ENCODE measurements at regions not wholly inside any gene's neighbourhood (a gene's known extent, or its start where the extent isn't known, plus 50 kb on each side); places are given as distances from the start of the nearest gene placed in this dataset.

DNA sequence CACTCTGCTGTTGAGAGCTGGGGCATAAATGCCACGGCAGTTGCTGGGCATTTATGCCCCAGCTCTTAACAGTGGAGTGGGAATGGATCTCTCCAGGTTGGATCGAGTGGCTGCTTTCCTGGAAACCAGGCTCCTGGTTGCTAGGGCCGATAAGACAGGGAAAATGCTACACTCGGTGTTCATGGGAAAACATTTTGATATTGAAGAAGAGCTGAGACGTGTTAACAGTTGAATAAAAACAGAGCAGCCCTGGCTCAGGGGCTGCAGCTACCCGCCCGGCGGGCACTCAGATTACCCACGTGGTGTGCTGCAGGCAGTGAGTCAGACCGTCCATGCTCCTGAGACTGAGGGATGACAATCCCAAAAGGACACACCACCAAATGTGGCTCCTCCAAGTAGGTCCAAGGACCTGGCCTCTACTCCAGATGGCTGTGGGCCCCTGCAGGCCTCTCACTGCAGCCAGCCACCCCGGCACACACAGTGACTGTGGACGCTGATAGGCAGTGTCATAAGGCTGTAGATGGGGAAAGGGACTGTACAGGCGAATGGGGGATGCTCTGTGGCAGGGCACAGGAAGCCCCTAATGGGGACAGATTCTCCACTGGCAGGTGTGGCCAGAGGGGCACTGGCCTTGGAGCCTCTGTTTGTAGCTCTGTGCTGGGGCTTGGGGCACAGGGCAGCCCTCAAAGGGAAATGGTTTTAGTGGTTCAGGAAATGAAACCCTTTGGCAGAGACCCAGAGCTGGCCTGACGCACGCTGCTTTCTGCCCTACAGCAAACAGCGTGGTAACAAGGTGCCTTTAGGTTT lies 237.8 kb downstream of the LY86 start:
- TF ChIP-seq ISL1 (CRISPR knock-in tag; IDR thresholded peaks at IDR 0.05) (no peak), BACH2 (CRISPR knock-in tag; IDR thresholded peaks at IDR 0.05; ENCODE audit: borderline replicate concordance) (no peak), ESRRG (CRISPR knock-in tag; IDR thresholded peaks at IDR 0.05) (no peak), SNAI2 (CRISPR knock-in tag; IDR thresholded peaks at IDR 0.05) (no peak), ZFP30 (CRISPR knock-in tag; IDR thresholded peaks at IDR 0.05) (no peak), ARNTL (CRISPR knock-in tag; IDR thresholded peaks at IDR 0.05; ENCODE audit: borderline replicate concordance, low read depth) (no peak), ZNF8 (CRISPR knock-in tag; IDR thresholded peaks at IDR 0.05) (no peak), RARB (CRISPR knock-in tag; IDR thresholded peaks at IDR 0.05) (no peak)
- TF ChIP-seq, protein P1, sequence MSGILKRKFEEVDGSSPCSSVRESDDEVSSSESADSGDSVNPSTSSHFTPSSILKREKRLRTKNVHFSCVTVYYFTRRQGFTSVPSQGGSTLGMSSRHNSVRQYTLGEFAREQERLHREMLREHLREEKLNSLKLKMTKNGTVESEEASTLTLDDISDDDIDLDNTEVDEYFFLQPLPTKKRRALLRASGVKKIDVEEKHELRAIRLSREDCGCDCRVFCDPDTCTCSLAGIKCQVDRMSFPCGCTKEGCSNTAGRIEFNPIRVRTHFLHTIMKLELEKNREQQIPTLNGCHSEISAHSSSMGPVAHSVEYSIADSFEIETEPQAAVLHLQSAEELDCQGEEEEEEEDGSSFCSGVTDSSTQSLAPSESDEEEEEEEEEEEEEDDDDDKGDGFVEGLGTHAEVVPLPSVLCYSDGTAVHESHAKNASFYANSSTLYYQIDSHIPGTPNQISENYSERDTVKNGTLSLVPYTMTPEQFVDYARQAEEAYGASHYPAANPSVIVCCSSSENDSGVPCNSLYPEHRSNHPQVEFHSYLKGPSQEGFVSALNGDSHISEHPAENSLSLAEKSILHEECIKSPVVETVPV (CRISPR knock-in tag; IDR thresholded peaks at IDR 0.05) = no peak
- TF ChIP-seq, protein P2, sequence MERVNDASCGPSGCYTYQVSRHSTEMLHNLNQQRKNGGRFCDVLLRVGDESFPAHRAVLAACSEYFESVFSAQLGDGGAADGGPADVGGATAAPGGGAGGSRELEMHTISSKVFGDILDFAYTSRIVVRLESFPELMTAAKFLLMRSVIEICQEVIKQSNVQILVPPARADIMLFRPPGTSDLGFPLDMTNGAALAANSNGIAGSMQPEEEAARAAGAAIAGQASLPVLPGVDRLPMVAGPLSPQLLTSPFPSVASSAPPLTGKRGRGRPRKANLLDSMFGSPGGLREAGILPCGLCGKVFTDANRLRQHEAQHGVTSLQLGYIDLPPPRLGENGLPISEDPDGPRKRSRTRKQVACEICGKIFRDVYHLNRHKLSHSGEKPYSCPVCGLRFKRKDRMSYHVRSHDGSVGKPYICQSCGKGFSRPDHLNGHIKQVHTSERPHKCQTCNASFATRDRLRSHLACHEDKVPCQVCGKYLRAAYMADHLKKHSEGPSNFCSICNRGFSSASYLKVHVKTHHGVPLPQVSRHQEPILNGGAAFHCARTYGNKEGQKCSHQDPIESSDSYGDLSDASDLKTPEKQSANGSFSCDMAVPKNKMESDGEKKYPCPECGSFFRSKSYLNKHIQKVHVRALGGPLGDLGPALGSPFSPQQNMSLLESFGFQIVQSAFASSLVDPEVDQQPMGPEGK (CRISPR knock-in tag; IDR thresholded peaks at IDR 0.05; ENCODE audit: borderline replicate concordance) = no peak
- TF ChIP-seq, protein P3, sequence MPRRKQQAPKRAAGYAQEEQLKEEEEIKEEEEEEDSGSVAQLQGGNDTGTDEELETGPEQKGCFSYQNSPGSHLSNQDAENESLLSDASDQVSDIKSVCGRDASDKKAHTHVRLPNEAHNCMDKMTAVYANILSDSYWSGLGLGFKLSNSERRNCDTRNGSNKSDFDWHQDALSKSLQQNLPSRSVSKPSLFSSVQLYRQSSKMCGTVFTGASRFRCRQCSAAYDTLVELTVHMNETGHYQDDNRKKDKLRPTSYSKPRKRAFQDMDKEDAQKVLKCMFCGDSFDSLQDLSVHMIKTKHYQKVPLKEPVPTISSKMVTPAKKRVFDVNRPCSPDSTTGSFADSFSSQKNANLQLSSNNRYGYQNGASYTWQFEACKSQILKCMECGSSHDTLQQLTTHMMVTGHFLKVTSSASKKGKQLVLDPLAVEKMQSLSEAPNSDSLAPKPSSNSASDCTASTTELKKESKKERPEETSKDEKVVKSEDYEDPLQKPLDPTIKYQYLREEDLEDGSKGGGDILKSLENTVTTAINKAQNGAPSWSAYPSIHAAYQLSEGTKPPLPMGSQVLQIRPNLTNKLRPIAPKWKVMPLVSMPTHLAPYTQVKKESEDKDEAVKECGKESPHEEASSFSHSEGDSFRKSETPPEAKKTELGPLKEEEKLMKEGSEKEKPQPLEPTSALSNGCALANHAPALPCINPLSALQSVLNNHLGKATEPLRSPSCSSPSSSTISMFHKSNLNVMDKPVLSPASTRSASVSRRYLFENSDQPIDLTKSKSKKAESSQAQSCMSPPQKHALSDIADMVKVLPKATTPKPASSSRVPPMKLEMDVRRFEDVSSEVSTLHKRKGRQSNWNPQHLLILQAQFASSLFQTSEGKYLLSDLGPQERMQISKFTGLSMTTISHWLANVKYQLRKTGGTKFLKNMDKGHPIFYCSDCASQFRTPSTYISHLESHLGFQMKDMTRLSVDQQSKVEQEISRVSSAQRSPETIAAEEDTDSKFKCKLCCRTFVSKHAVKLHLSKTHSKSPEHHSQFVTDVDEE (CRISPR knock-in tag; IDR thresholded peaks at IDR 0.05) = no peak
- TF ChIP-seq, protein P4, sequence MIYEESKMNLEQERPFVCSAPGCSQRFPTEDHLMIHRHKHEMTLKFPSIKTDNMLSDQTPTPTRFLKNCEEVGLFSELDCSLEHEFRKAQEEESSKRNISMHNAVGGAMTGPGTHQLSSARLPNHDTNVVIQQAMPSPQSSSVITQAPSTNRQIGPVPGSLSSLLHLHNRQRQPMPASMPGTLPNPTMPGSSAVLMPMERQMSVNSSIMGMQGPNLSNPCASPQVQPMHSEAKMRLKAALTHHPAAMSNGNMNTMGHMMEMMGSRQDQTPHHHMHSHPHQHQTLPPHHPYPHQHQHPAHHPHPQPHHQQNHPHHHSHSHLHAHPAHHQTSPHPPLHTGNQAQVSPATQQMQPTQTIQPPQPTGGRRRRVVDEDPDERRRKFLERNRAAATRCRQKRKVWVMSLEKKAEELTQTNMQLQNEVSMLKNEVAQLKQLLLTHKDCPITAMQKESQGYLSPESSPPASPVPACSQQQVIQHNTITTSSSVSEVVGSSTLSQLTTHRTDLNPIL (CRISPR knock-in tag; IDR thresholded peaks at IDR 0.05; ENCODE audit: low read depth) = no peak

Data from SK-N-SH treated with all-trans-retinoic acid at 6 μM for 48 hours (cell line).